GM19467 (cell line): ENCODE measurements at regions not wholly inside any gene's neighbourhood (a gene's known extent, or its start where the extent isn't known, plus 50 kb on each side); places are given as distances from the start of the nearest gene placed in this dataset.

ENCODE experiments used
- ATAC-seq: cut with Tn5 transposase; IDR thresholded peaks from one replicate; pipeline ENCODE4 v1.9.1; 2021; ENCODE audit warnings: mild to moderate bottlenecking, moderate library complexity; ENCODE audit not compliant: unreplicated experiment

DNA sequence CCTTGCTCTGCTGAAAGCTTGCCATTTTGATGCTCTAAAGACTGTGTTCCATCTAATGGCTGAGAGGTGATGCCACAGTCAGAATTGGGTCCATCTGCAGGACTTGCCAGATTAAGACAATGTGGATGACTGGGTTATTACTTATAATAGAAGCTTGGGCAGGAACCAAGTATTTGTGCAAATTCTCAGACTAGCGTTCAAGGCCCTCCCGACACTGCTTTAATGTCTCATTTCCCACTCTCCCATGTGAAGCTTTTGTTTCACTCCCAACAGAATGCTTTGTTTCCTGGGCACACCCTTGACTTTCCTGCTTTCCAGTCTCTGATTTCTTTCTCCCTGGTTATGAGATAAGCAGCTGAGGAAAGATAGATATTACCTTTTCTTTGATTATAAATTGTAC is 215.8 kb downstream of the KCNS3 start:
- no peak for ATAC-seq

DNA sequence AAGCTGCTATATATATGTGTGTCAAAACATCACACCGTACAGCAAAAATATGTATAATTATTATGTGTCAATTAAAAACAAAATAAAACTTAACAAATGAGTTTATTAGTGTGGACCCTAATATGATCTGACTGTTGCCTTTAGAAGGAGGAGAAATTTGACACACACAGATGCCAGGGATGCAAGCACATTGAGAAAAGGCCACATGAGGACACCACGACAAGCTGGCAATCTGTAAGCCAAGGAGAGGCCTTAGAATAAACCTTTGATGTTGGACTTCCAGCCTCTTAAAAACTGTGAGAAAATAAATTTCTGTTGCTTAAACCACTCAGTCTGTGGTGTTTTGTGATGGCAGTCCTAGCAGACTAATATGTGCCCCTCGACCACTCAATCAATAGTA is 214.7 kb downstream of the KCNS3 start:
- no peak for ATAC-seq

DNA sequence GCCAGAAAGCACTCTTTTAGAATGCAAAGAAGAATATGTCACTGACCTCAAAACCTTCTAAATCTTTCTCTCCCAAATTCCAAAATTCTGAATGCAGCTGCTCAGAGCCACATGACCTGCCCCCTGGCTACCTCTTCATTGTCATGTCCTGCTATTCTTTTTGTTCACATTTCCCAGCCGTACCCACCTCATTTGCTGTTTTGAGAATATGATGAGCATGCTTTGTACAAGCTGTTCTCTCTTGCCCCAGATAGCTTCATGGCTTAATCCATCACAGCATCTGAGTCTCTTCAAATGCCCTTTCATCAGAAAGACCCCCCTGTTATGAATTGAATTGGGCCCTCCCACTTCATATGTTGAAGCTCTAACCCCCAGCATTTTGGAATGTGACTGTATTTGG is 214.3 kb downstream of the KCNS3 start:
- no peak for ATAC-seq

DNA sequence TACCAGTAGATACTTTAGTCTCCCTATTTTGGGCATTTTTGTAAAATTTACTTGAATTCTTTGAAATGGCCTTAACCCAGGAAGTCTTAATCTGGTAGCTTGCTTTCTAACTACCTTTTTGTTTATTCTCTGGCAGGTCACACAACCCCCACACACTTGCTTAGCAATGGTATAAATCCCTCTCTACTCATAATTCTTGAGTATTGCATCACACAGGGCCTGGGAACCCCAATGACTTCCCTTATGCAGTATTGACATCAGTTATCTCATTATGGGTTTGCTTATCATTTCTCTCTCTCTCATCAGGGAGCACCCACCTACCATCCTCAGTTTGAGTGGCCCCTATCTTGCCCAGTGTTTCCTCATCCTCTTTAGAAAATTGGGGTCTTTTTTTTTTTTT is 207.1 kb downstream of the KCNS3 start:
- no peak for ATAC-seq

DNA sequence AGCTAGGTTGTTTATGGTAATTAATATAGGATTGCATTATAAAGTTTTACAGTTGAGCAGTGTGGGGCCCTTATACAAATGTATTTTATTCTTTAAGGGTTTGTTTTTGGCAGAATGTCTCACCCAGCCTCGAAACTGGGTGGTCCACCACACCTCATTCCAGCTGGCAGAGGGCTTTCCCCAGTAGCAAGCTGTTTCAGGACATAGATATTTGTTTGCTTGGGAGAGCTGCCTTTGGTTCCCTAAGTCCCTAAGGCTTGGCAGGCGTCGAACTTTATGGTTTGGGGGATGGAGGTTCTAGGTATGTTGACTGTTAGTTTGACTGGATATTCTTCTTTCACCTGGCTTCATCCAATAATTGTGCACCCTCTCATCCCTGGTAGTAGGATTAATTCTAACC is 205.9 kb downstream of the KCNS3 start:
- no peak for ATAC-seq

DNA sequence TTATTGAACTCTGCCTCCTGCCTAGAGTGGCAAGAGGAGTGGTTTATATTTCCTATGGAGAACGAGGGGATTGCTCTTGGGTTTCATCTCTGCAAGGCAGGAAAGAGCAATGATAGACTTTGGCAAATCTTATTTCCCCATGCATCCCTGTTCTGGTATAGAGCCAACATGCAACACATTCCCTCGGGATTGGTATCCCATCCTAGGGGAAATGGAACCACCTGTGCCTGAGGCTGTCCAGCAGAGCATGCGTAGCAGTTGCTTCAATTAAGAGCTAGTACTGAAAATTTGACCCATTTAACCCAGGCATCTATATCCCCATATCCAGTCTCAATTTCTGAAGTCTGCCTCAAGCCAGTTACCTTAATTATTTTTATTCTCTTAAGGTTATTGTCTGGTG is 205.3 kb downstream of the KCNS3 start:
- ATAC-seq = no peak

DNA sequence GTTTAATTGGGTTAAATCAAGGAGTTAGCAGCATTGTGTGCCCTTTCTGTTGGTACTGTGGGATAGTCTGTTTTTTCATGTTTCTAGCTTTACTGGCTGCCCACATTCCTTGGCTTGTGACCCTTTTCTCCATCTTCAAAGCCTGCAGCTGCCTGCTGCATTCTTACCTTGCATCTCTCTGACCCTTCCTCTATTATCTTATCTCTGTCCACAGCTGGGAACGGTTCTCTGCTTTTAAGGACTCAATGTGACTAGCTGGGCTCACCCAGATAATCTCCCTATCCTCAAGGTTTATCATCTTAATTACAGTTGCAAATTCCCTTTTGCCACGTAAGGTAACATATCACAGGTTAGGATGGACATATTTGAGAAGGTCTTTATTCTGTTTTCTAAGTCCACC is 199.7 kb downstream of the KCNS3 start:
- ATAC-seq = no peak

DNA sequence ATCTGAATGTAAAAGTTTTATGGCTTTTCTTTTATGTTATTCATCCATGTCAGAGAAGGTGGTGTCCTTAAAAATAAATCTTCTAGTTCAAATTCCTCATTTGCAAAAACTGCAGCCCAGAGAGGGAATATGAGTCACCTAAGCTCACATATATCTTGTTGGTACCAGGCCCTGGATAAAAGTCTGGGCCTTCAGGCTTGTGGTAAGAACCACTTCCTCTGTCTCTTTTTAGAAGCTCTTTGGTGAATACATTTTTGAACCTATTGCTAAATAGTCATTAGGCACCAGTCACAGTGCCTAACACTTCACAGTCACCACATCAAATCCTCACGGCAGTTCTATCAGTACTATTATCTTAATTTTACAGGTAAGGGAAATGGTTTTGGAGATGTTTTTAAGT is 199.2 kb downstream of the KCNS3 start:
- no peak for ATAC-seq

DNA sequence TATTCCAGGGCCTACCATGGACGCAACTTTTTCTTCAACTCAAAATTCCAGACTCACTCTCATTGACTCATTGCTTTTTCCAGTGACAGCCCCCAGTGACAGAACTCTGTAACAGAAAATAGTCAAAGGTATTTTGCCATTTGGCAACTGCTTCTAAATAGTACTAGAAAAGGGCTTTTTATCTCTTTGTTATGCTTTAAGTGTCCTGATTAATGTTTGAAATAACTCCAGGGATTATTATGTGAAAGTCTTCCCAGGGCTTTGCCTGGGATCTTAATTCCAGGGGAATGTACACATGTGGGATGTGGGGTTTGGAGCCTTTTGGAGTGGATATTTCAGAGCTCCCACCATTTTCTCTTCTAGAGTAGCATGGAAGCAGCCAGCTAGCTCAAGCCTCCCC is 198.8 kb downstream of the KCNS3 start:
- ATAC-seq = no peak

DNA sequence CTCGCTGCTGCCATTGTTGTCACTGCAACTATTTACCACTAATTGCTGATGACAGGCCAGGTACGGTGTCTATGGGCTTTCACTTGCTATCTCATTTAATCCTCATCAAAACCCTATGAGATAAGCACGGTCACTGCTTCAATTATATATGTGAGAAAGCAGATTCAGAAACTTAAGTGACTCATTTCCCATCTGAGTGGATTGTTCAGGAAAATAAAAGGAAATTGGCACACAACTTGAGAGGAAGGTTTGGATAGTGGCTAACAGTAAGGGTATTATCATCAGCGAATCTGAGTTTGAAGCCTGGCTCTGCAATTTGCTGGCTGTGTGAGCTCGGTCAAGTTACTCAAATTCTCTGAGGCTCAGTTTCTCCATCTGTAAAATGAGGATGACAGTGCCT is 196.0 kb downstream of the KCNS3 start:
- no peak for ATAC-seq

DNA sequence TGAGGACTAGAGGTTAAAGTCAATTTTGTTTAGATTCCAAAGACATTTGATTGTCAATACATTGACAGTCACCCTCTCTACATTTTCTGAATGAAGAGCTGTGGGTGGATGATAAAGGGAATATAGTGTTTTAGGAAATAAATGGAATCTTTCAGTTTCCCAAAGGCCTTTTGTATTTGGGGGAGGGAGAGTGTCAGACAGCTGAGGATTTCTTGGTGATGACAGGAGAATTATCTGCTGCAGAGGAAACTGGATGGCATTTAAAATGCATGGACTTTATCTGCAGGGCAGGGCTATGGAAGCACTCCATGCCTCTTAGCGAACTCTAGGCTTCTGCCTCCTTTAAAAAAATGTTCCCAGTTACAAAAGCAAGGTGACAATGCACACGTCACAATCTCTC is 195.1 kb downstream of the KCNS3 start:
- ATAC-seq = no peak

DNA sequence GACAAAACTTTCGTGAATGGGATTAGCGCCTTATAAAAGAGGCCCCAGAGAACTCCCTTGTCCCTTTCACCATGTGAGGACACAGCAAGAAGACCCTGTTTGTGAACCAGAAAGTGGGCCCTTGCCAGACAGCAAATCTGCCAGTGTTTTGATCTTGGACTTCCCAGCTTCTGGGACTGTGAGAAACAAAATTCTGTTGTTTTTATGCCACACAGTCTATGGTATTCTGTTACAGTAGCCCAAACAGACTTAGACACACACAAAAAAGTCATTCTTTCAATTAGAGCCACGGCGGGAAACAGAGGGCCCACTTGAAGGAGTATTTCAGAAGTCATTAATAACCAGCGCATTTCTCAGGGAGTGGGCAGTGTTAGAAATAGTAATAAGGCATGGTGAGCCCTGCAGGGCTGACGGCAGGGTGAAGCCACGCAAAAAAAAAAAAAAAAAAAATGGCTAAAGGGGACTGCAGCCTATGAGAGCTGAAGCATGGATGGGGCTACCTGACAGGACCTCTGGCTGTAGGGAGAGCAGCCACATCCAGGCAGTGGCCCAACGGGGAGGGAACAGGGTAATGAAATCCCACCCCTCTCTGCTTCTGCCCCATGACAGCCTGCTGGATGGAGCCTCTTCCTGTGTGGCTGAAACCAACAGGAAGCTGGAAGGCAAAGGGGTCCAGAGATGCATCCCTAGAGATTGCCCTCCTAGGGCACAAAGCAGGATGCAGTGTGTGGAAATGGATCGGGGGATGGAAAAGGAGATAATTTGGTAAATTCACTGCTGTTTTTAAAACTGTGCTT is 189.3 kb downstream of the KCNS3 start:
- no peak for ATAC-seq

DNA sequence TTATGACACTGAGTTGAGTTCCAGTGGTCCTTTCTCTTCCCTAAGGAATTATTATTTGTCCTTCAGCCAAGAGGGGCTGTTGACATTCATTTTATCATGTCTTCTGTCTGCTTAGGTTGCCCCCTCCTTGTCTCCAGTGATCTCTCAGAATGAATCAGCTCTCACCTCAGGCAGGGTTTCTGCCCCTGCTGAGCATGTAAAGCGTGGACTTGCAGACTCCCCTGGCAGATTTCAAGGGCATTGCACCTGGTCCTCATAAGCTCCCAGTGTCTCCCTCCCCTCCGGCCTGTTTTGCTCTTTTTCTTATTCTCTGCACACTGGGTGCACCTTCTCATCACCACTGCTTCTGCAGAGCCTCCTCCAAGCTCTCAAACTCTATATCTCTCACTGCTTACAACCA is 188.4 kb downstream of the KCNS3 start:
- no peak for ATAC-seq

DNA sequence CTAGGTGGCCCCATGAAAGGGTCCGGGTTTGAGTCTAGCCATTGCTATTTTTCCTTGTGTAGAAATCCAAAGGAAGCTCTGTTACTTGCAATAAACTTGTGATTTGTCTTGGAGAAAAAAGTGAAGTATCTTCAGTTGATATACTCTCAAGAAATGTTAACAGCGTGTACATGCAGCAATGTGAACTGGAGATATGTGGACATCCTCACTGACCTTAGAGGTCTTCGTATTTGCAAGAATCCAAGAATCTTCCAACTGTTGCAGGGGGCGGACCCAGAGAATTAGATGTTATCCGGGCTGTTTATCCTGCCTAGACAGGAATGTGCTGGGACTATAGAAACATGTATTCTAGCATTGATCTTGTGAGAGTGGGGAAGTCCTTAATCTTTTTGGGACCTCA is 187.6 kb downstream of the KCNS3 start:
- no peak for ATAC-seq

DNA sequence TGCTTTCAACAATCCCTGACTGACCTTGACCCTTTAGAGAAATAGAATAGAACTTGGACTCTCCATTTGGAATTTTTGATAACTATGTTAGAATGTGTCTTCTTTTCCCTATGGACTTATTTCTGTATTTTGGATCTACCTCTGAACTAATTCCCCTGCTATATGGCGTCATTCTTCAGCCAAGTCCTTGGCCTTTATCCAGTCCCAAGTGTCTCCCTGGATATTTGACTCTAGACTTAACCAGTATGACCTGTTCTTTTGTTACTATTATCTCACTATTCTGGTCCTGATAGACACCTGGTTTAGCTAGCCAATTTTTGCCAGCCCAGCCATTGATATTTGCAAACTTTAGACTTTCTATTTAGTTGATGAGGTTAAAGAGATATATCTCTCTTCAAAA is 186.8 kb downstream of the KCNS3 start:
- ATAC-seq = no peak

DNA sequence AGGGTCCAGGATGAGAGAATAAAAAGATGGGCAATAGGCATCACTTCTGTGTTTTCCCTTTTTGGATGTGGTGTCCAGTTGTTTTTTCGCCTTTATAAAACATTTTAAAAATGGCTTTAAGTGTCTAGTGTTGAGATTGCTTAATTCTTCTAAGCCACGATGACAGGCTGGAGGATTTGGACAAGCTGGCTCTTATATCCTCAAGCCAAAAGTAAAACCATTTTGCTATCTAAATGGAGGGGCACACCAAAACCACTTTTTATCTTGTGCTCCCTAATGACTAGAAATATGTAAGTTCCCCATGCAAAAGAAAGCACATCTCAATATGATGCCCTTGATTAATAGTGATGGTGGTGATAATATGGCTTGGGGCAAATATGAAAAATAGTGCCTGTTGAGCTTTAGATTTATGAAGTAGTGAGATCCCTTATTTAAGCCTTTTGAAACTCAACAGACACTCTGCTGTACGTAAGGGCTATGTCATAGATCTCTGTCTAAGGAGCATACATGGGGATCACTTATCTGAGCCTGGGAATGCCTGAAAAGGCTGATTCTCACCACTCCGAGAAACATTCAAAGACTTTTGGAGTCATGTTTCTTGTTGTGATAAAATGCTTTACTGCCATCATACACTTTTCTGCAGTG is 185.5 kb downstream of the KCNS3 start:
- no peak for ATAC-seq

DNA sequence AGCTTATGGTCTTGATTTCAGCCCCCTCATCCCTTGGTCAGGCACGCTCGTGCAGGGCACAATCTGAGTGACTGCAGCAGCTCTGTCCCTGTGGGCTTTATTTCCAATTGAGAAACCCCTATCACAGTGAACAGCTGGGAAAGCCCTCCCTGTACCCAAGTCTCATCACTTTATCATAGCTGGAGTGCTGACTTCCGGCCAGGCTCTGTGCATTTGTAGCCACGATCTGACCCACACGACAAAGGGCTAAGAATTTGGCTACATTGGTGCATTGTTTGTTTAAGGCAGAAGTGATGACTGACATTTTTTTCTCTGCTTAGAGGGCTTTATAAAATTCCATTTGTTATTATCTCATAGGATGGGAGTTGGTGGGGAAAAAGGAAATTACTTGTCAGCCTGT is 184.4 kb downstream of the KCNS3 start:
- no peak for ATAC-seq

DNA sequence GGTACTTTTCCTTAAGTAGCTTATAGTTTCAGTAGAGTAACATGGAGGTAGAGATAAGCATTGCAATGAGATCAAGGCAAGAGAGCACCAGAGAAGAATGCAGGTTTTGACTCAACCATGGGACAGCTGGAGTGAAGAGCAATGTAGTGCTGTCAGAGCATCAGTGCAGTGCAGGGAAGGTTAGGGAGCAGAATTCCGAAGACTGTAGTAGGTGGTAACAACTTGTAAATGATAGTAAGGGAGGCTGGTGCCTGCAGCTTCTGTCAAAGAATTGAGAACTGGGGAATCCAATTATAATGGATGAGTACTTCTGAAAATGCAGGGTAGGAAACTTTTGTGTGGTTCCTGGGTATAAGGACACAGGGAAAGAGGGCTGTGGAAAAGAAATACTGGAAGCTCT is 183.2 kb downstream of the KCNS3 start:
- no peak for ATAC-seq

DNA sequence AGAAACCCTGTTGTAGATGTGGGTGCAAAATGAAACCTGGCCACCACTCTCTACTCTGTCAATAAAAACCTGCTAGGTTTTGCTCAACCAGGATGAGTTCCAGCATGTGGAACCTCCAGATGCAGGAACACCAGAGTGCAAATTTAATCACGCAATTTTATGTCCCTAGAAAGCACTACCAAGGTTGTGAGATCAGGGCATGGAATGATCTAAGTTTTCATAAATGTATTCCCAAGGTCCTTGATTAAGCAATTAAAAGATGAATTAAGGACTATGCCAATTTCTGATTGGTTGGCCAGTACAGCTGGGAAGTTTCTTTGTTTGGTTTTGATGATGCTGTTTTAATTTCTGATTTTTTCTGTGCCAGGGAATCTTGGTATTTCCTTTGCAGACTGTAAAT is 179.2 kb downstream of the KCNS3 start:
- ATAC-seq = no peak

DNA sequence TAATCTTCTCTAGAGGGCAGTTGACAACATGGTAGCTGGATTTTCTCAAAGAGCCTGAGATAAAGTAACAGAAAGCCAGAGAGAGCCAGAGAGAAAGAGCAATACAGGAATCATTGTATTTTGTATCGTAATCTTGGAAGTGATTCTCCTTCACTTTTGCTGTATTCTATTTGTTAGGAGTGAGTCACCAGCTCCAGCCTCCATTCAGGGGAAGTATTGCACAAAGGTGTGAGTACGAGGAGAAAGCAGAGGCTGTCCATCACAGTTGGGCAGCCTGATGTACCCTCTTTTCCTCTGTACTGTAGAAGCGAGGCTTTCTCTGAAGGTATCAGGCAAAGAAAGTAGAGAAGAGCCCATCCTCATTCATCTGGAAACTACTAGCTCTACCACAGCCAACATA is 176.8 kb downstream of the KCNS3 start:
- ATAC-seq = no peak

DNA sequence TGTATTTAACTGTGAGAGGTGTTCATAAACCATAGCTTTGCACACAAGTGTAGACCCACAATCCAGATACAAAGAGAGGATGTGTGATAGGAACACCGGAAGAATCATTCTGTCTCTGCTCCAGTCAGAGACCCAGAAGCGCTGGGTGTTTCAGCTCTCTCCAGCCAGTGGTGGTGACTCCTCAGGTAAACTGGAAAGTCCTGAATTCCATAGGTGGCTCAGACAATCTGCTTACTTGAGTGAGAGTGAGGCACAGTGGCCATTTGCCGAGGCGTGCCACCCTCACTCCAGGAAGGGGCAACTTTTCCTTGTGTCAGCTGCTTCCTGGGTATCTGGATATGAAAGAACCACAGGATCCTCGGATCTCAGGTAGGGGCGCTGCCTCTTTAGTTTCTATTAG is 171.5 kb downstream of the KCNS3 start:
- ATAC-seq = no peak

DNA sequence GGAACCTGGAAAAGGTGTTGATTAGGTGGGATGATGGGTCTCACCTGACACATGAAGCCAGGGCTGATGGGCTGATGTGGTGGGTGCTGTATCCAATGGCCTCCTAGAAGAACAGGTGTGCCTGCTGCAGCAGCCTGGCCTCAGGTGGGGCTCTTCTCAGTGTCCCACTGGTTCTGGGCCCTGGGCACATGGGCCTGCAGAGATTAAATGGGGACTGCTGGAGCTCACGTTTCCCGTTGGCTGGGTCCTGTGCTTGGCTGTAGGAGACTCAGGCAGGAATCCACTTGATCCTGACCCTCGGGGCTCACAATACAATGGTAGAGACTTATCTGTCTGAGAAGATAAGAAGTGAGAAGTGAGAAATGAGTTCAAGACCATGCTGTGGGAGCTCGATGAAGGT is 170.9 kb downstream of the KCNS3 start:
- ATAC-seq = no peak
